ENCODE measurements at regions not wholly inside any gene's neighbourhood (a gene's known extent, or its start where the extent isn't known, plus 50 kb on each side); places are given as distances from the start of the nearest gene placed in this dataset.
"Not testable (repeated sequence)": the region's sequence is repeated elsewhere in the genome, so short reads cannot be mapped to it uniquely, and the experiment has no call there.

GRCh38 chr6:18659994-18660393 is 272.8 kb downstream of the RNF144B start:
- not testable (repeated sequence) for TF ChIP-seq CTCF (IDR thresholded peaks at IDR 0.05); RAD21 (IDR thresholded peaks at IDR 0.05; ENCODE audit: low read length); TAF1 (IDR thresholded peaks at IDR 0.05; ENCODE audit: borderline replicate concordance, low read depth, low read length); JUND (IDR thresholded peaks at IDR 0.05); YY1 (IDR thresholded peaks at IDR 0.05; ENCODE audit: low read depth); NFIC (IDR thresholded peaks at IDR 0.05; ENCODE audit: borderline replicate concordance); MXI1 (IDR thresholded peaks at IDR 0.05; ENCODE audit: low read depth, low read length)
